ENCODE measurements at regions not wholly inside any gene's neighbourhood (a gene's known extent, or its start where the extent isn't known, plus 50 kb on each side); places are given as distances from the start of the nearest gene placed in this dataset.

- DNase-seq (ENCODE audit: extremely low read depth in 1 of 11, low read depth in 9 of 11, low spot score in 4 of 11): no peak
Observed at GRCh38 chr4:184939978-184940377, 78.3 kb upstream of the HELT start.

GRCh38 chr4:184940500-184940899 lies 77.8 kb upstream of the HELT start:
- no peak for DNase-seq (ENCODE audit: extremely low read depth in 1 of 11, low read depth in 9 of 11, low spot score in 4 of 11)

GRCh38 chr4:184941671-184942418 lies 76.4 kb upstream of the HELT start:
- no peak for DNase-seq (ENCODE audit: extremely low read depth in 1 of 11, low read depth in 9 of 11, low spot score in 4 of 11)

- DNase-seq (ENCODE audit: extremely low read depth in 1 of 11, low read depth in 9 of 11, low spot score in 4 of 11): no peak
Observed at GRCh38 chr4:184942444-184943425, 75.6 kb upstream of the HELT start.

GRCh38 chr4:184949020-184949419 lies 69.3 kb upstream of the HELT start:
- no peak for DNase-seq (ENCODE audit: extremely low read depth in 1 of 11, low read depth in 9 of 11, low spot score in 4 of 11)

- no peak for DNase-seq (ENCODE audit: extremely low read depth in 1 of 11, low read depth in 9 of 11, low spot score in 4 of 11)
Observed at GRCh38 chr4:184950117-184950830, 68.0 kb upstream of the HELT start.

- no peak for DNase-seq (ENCODE audit: extremely low read depth in 1 of 11, low read depth in 9 of 11, low spot score in 4 of 11)
Observed at GRCh38 chr4:184950926-184951325, 67.4 kb upstream of the HELT start.

GRCh38 chr4:184951668-184952160 lies 66.6 kb upstream of the HELT start:
- no peak for DNase-seq (ENCODE audit: extremely low read depth in 1 of 11, low read depth in 9 of 11, low spot score in 4 of 11)

- DNase-seq (ENCODE audit: extremely low read depth in 1 of 11, low read depth in 9 of 11, low spot score in 4 of 11): no peak
Observed at GRCh38 chr4:184952522-184952921, 65.8 kb upstream of the HELT start.

GRCh38 chr4:184953421-184953945 lies 64.8 kb upstream of the HELT start:
- DNase-seq (ENCODE audit: extremely low read depth in 1 of 11, low read depth in 9 of 11, low spot score in 4 of 11): no peak

GRCh38 chr4:184953971-184954370 lies 64.3 kb upstream of the HELT start:
- DNase-seq (ENCODE audit: extremely low read depth in 1 of 11, low read depth in 9 of 11, low spot score in 4 of 11): no peak

GRCh38 chr4:184954482-184954881 lies 63.8 kb upstream of the HELT start:
- DNase-seq (ENCODE audit: extremely low read depth in 1 of 11, low read depth in 9 of 11, low spot score in 4 of 11): no peak

- DNase-seq (ENCODE audit: extremely low read depth in 1 of 11, low read depth in 9 of 11, low spot score in 4 of 11): no peak
Observed at GRCh38 chr4:184955116-184955515, 63.2 kb upstream of the HELT start.

- DNase-seq (ENCODE audit: extremely low read depth in 1 of 11, low read depth in 9 of 11, low spot score in 4 of 11): no peak
Observed at GRCh38 chr4:184955636-184956035, 62.7 kb upstream of the HELT start.

- DNase-seq (ENCODE audit: extremely low read depth in 1 of 11, low read depth in 9 of 11, low spot score in 4 of 11): no peak
Observed at GRCh38 chr4:184957446-184958115, 60.7 kb upstream of the HELT start.

- DNase-seq (ENCODE audit: extremely low read depth in 1 of 11, low read depth in 9 of 11, low spot score in 4 of 11): no peak
Observed at GRCh38 chr4:184958127-184958922, 60.0 kb upstream of the HELT start.

- no peak for DNase-seq (ENCODE audit: extremely low read depth in 1 of 11, low read depth in 9 of 11, low spot score in 4 of 11)
Observed at GRCh38 chr4:184958923-184959210, 59.4 kb upstream of the HELT start.

- DNase-seq (ENCODE audit: extremely low read depth in 1 of 11, low read depth in 9 of 11, low spot score in 4 of 11): no peak
Observed at GRCh38 chr4:184959309-184959708, 59.0 kb upstream of the HELT start.
